HK-2 (cell line): ENCODE measurements at regions not wholly inside any gene's neighbourhood (a gene's known extent, or its start where the extent isn't known, plus 50 kb on each side); places are given as distances from the start of the nearest gene placed in this dataset.
"Not testable (repeated sequence)": the region's sequence is repeated elsewhere in the genome, so short reads cannot be mapped to it uniquely, and the experiment has no call there.

Experiments used
- DNase-seq: peaks from one replicate; pipeline ENCODE4 v3.0.0-alpha.2; 2018; ENCODE audit not compliant: unreplicated experiment

- no peak for DNase-seq
These were observed 404.7 kb upstream of the RORB start for GRCh38 chr9:74092491-74092834.

- not testable (repeated sequence) for DNase-seq
These were observed 403.1 kb upstream of the RORB start for GRCh38 chr9:74094037-74094436.

- DNase-seq, result no peak
These were observed 402.4 kb upstream of the RORB start for GRCh38 chr9:74094766-74095165.

GRCh38 chr9:74095925-74096324 is 401.2 kb upstream of the RORB start:
- no peak for DNase-seq

- DNase-seq, result no peak
These were observed 400.7 kb upstream of the RORB start for GRCh38 chr9:74096420-74096819.

GRCh38 chr9:74100042-74100441 is 397.1 kb upstream of the RORB start:
- no peak for DNase-seq

- DNase-seq, result not testable (repeated sequence)
These were observed 395.0 kb upstream of the RORB start for GRCh38 chr9:74102148-74102547.

GRCh38 chr9:74102702-74103101 is 394.4 kb upstream of the RORB start:
- DNase-seq, result no peak

GRCh38 chr9:74107692-74108091 is 389.4 kb upstream of the RORB start:
- no peak for DNase-seq

- DNase-seq, result no peak
These were observed 381.2 kb upstream of the RORB start for GRCh38 chr9:74115976-74116375.

GRCh38 chr9:74117151-74117550 is 380.0 kb upstream of the RORB start:
- DNase-seq, result no peak

- no peak for DNase-seq
These were observed 379.4 kb upstream of the RORB start for GRCh38 chr9:74117731-74118130.

GRCh38 chr9:74120061-74120460 is 377.1 kb upstream of the RORB start:
- no peak for DNase-seq

- DNase-seq, result no peak
These were observed 376.7 kb upstream of the RORB start for GRCh38 chr9:74120470-74120869.

- DNase-seq, result no peak
These were observed 374.9 kb upstream of the RORB start for GRCh38 chr9:74122216-74122615.

- no peak for DNase-seq
These were observed 374.5 kb upstream of the RORB start for GRCh38 chr9:74122661-74123060.

GRCh38 chr9:74125941-74126340 is 371.2 kb upstream of the RORB start:
- no peak for DNase-seq

GRCh38 chr9:74132986-74133385 is 364.1 kb upstream of the RORB start:
- DNase-seq, result no peak

GRCh38 chr9:74133921-74134320 is 363.2 kb upstream of the RORB start:
- DNase-seq, result no peak

GRCh38 chr9:74138182-74138581 is 359.0 kb upstream of the RORB start:
- no peak for DNase-seq

- DNase-seq, result no peak
These were observed 357.0 kb upstream of the RORB start for GRCh38 chr9:74140141-74140540.

GRCh38 chr9:74147906-74148305 is 349.2 kb upstream of the RORB start:
- DNase-seq, result no peak

- no peak for DNase-seq
These were observed 324.3 kb upstream of the RORB start for GRCh38 chr9:74172874-74173273.

- DNase-seq, result no peak
These were observed 323.9 kb upstream of the RORB start for GRCh38 chr9:74173284-74173683.

- not testable (repeated sequence) for DNase-seq
These were observed 299.4 kb upstream of the RORB start for GRCh38 chr9:74197771-74198170.
